Uterus (tissue), 3 donors: ENCODE measurements at regions not wholly inside any gene's neighbourhood (a gene's known extent, or its start where the extent isn't known, plus 50 kb on each side); places are given as distances from the start of the nearest gene placed in this dataset.

ENCODE experiments used
- DNase-seq, 2 donors: peaks; one replicate each; pipeline ENCODE4 v3.0.0-alpha.2; 2019 to 2020
- H3K27ac ChIP-seq, 2 donors: fragments of 200-600 bp; sonication (generic); 1 replicate in 1 of 2; 2 replicates in 1 of 2; pipeline ENCODE4 v1.5.1; 2016 to 2018
- H3K27me3 ChIP-seq, 2 donors: fragments of 200-600 bp; sonication (generic); one replicate each; pipeline ENCODE4 v1.5.1; 2018 to 2019; ENCODE audit warnings: control low read depth in 1 of 2
- H3K36me3 ChIP-seq, 2 donors: fragments of 200-600 bp; sonication (generic); one replicate each; pipeline ENCODE4 v1.5.1; 2019; ENCODE audit warnings: control low read depth in 1 of 2
- H3K4me1 ChIP-seq, 2 donors: fragments of 200-600 bp; sonication (generic); one replicate each; pipeline ENCODE4 v1.5.1; 2018 to 2019; ENCODE audit warnings: control low read depth in 1 of 2
- H3K4me3 ChIP-seq, 2 donors: fragments of 200-600 bp; sonication (generic); 1 replicate in 1 of 2; 2 replicates in 1 of 2; pipeline ENCODE4 v1.5.1; 2018 to 2019; ENCODE audit warnings: mild to moderate bottlenecking in 1 of 2
- H3K9me3 ChIP-seq, 2 donors: fragments of 200-600 bp; sonication (generic); one replicate each; pipeline ENCODE4 v1.5.1; 2019; ENCODE audit warnings: control low read depth in 1 of 2
- CTCF ChIP-seq, 4 experiments: fragments of 200-600 bp in 2 of 4; fragments of 450-650 bp in 2 of 4; sonication (generic) in 2 of 4; IDR thresholded peaks; one replicate each; pipeline ENCODE4 v1.5.1; 2016 to 2019; ENCODE audit warnings: antibody characterized with exemption in 4 of 4, mild to moderate bottlenecking in 2 of 4, moderate library complexity in 1 of 4
- POLR2A ChIP-seq, 2 donors: fragments of 450-650 bp; IDR thresholded peaks; one replicate each; pipeline ENCODE4 v1.6.1; 2016; ENCODE audit warnings: antibody characterized with exemption in 2 of 2, mild to moderate bottlenecking in 1 of 2, moderate library complexity in 1 of 2
- intact Hi-C: fragments of 100-400 bp; cut with DNase I; formaldehyde crosslinking; loops from one replicate; pipeline ENCODE4 v1.15.1; 2023; ENCODE audit warnings: low total_unique reads
- donor health status: DM: yes; HTN: yes; CAD: no.

- no peak overlapping the region for H3K4me3 ChIP-seq
- H3K36me3 ChIP-seq: no peaks in the 10 kb centered on the region
- intact Hi-C loops: no loop called here
- no peaks in the 10 kb centered on the region for H3K9me3 ChIP-seq
- no peak for TF ChIP-seq CTCF (IDR thresholded peaks at IDR 0.05)
- no peak for TF ChIP-seq POLR2A (IDR thresholded peaks at IDR 0.05)
- H3K4me1 ChIP-seq: no peaks in the 10 kb centered on the region
- no peaks in the 10 kb centered on the region for H3K27me3 ChIP-seq
- DNase-seq: no peak
- no peak overlapping the region for H3K27ac ChIP-seq
Observed at GRCh38 chr18:40004246-40004645, 1950.8 kb upstream of the PIK3C3 start.

GRCh38 chr18:39998317-39998716, 1956.7 kb upstream of the PIK3C3 start:
- Histone ChIP-seq H3K36me3 (no peaks in the 10 kb centered on the region), H3K4me3 (no peak overlapping the region), H3K27me3 (no peaks in the 10 kb centered on the region), H3K4me1 (no peaks in the 10 kb centered on the region), H3K27ac (no peak overlapping the region), H3K9me3 (no peaks in the 10 kb centered on the region)
- no peak for TF ChIP-seq POLR2A (IDR thresholded peaks at IDR 0.05)
- DNase-seq: no peak
- intact Hi-C loops: no loop called here

- Histone ChIP-seq H3K4me3 (no peak overlapping the region), H3K36me3 (no peaks in the 10 kb centered on the region), H3K27ac (no peak overlapping the region), H3K9me3 (no peaks in the 10 kb centered on the region), H3K4me1 (no peaks in the 10 kb centered on the region), H3K27me3 (no peaks in the 10 kb centered on the region)
- no peak for DNase-seq
- intact Hi-C loops: no loop called here
- TF ChIP-seq CTCF (IDR thresholded peaks at IDR 0.05): no peak
Observed at GRCh38 chr18:39994498-39994897, 1960.5 kb upstream of the PIK3C3 start.

GRCh38 chr18:39991696-39992265, 1963.3 kb upstream of the PIK3C3 start:
- intact Hi-C loops: no loop called here
- Histone ChIP-seq H3K27me3 (no peaks in the 10 kb centered on the region), H3K4me1 (no peaks in the 10 kb centered on the region), H3K4me3 (no peak overlapping the region), H3K27ac (no peak overlapping the region), H3K36me3 (no peaks in the 10 kb centered on the region), H3K9me3 (no peaks in the 10 kb centered on the region)
- no peak for TF ChIP-seq POLR2A (IDR thresholded peaks at IDR 0.05)
- TF ChIP-seq CTCF (IDR thresholded peaks at IDR 0.05): no peak
- DNase-seq: no peak

GRCh38 chr18:39990540-39990939, 1964.5 kb upstream of the PIK3C3 start:
- intact Hi-C loops: no loop called here
- no peaks in the 10 kb centered on the region for H3K9me3 ChIP-seq
- DNase-seq: no peak
- no peak overlapping the region for H3K27ac ChIP-seq
- H3K36me3 ChIP-seq: no peaks in the 10 kb centered on the region
- no peak overlapping the region for H3K4me3 ChIP-seq
- H3K4me1 ChIP-seq: no peaks in the 10 kb centered on the region
- no peaks in the 10 kb centered on the region for H3K27me3 ChIP-seq
- TF ChIP-seq CTCF (IDR thresholded peaks at IDR 0.05): no peak
- TF ChIP-seq POLR2A (IDR thresholded peaks at IDR 0.05): no peak

GRCh38 chr18:39976771-39977170, 1978.3 kb upstream of the PIK3C3 start:
- intact Hi-C loops: no loop called here
- no peak for DNase-seq
- no peaks in the 10 kb centered on the region for H3K36me3 ChIP-seq
- H3K4me3 ChIP-seq: no peak overlapping the region
- no peaks in the 10 kb centered on the region for H3K4me1 ChIP-seq
- H3K27me3 ChIP-seq: no peaks in the 10 kb centered on the region
- H3K9me3 ChIP-seq: no peaks in the 10 kb centered on the region
- H3K27ac ChIP-seq: no peak overlapping the region
- TF ChIP-seq POLR2A (IDR thresholded peaks at IDR 0.05): no peak
- no peak for TF ChIP-seq CTCF (IDR thresholded peaks at IDR 0.05)
